IMR-90 (cell line): ENCODE measurements at regions not wholly inside any gene's neighbourhood (a gene's known extent, or its start where the extent isn't known, plus 50 kb on each side); places are given as distances from the start of the nearest gene placed in this dataset.

ENCODE experiments used
- ATAC-seq: fragments of 200-7000 bp; cut with Tn5 transposase; 2 replicates; pipeline ENCODE4 v1.9.1; 2020; ENCODE audit warnings: low read depth, mild to moderate bottlenecking, moderate library complexity
- BruUV-seq: library from RNA; stranded (reverse); fragments of 400-500 nt; replicated peaks from 2 replicates; lab custom pipeline; 2021; lab: Mats Ljungman, UMichigan
- CTCF ChIA-PET: fragments of 300-600 bp; formaldehyde crosslinking; extraction: SDS; loops from one replicate; lab custom pipeline; 2021; ENCODE audit warnings: antibody characterized with exemption; lab: Yijun Ruan, JAX
- POLR2A ChIA-PET: fragments of 300-600 bp; sonication (Branson Sonifier 250); formaldehyde crosslinking; loops from one replicate; lab custom pipeline; 2022; ENCODE audit warnings: antibody characterized with exemption; ENCODE audit not compliant: unreplicated experiment; lab: Charles Lee
- DNase-seq: peaks from one replicate; pipeline ENCODE4 v3.0.0; 2013
- H2AFZ ChIP-seq: replicated peaks from 2 replicates; pipeline ENCODE3; 2013; ENCODE audit warnings: low read length, mild to moderate bottlenecking; ENCODE audit not compliant: poor library complexity
- H2AK5ac ChIP-seq: 2 replicates; pipeline ENCODE4 v1.6.1; 2013; ENCODE audit warnings: low read depth, low read length, inconsistent platforms
- H2AK9ac ChIP-seq: replicated peaks from 2 replicates; pipeline ENCODE3; 2013; ENCODE audit warnings: mild to moderate bottlenecking, low read depth, low read length, moderate library complexity; ENCODE audit not compliant: poor library complexity
- H2BK120ac ChIP-seq: 2 replicates; pipeline ENCODE4 v1.6.1; 2013; ENCODE audit warnings: low read depth, low read length, inconsistent platforms
- H2BK15ac ChIP-seq: 3 replicates; pipeline ENCODE4 v1.6.1; 2013; ENCODE audit warnings: low read depth, low read length, inconsistent platforms
- H2BK20ac ChIP-seq: 2 replicates; pipeline ENCODE4 v1.6.1; 2013; ENCODE audit warnings: low read depth, mild to moderate bottlenecking, inconsistent platforms, low read length, moderate library complexity
- H2BK5ac ChIP-seq: 2 replicates; pipeline ENCODE4 v1.6.1; 2013; ENCODE audit warnings: mild to moderate bottlenecking, low read depth, low read length, inconsistent platforms; ENCODE audit not compliant: poor library complexity, severe bottlenecking
- H3K14ac ChIP-seq: replicated peaks from 2 replicates; pipeline ENCODE4 v1.6.1; 2013; ENCODE audit warnings: low read depth, low read length, inconsistent platforms
- H3K18ac ChIP-seq: 2 replicates; pipeline ENCODE4 v1.6.1; 2013; ENCODE audit warnings: low read depth, low read length, control low read depth
- H3K23ac ChIP-seq: 2 replicates; pipeline ENCODE4 v1.6.1; 2013; ENCODE audit warnings: low read depth, low read length, inconsistent platforms
- H3K27ac ChIP-seq: 2 replicates; pipeline ENCODE4 v1.5.1; 2013; ENCODE audit warnings: mild to moderate bottlenecking, control low read depth, low read length; ENCODE audit not compliant: insufficient read depth
- H3K27me3 ChIP-seq: 2 replicates; pipeline ENCODE4 v1.6.1; 2013; ENCODE audit warnings: low read length; ENCODE audit not compliant: control insufficient read depth, insufficient read depth
- H3K36me3 ChIP-seq: 2 replicates; pipeline ENCODE4 v1.6.1; 2013; ENCODE audit warnings: low read length, mixed read lengths; ENCODE audit not compliant: control insufficient read depth, insufficient read depth
- H3K4ac ChIP-seq: 2 replicates; pipeline ENCODE4 v1.6.1; 2013; ENCODE audit warnings: low read depth, low read length, inconsistent platforms
- H3K4me1 ChIP-seq: 2 replicates; pipeline ENCODE4 v1.6.1; 2013; ENCODE audit warnings: low read length, mixed read lengths; ENCODE audit not compliant: control insufficient read depth, insufficient read depth
- H3K4me2 ChIP-seq: 2 replicates; pipeline ENCODE4 v1.6.1; 2013; ENCODE audit warnings: low read depth, mild to moderate bottlenecking, control low read depth, low read length, moderate library complexity
- H3K4me3 ChIP-seq: 2 replicates; pipeline ENCODE4 v1.5.1; 2013; ENCODE audit warnings: low read depth, mild to moderate bottlenecking, control low read depth, low read length, moderate library complexity; ENCODE audit not compliant: insufficient read depth
- H3K56ac ChIP-seq: 2 replicates; pipeline ENCODE4 v1.6.1; 2013; ENCODE audit warnings: low read length, inconsistent platforms; ENCODE audit not compliant: insufficient read depth; ENCODE audit errors: extremely low read depth
- H3K79me1 ChIP-seq, 2 experiments: 2 replicates each; pipeline ENCODE4 v1.6.1; 2013; ENCODE audit warnings: low read length in 2 of 2, inconsistent platforms in 1 of 2, low read depth in 1 of 2
- H3K9ac ChIP-seq: 2 replicates; pipeline ENCODE4 v1.6.1; 2013; ENCODE audit warnings: low read depth, low read length, control low read depth
- H3K9me1 ChIP-seq: 2 replicates; pipeline ENCODE4 v1.6.1; 2013; ENCODE audit warnings: low read length, inconsistent platforms; ENCODE audit not compliant: insufficient read depth
- H3K9me3 ChIP-seq: 2 replicates; pipeline ENCODE4 v1.6.1; 2013; ENCODE audit warnings: low read length; ENCODE audit not compliant: control insufficient read depth, insufficient read depth
- H4K20me1 ChIP-seq: 2 replicates; pipeline ENCODE4 v1.6.1; 2013; ENCODE audit warnings: low read length, inconsistent platforms; ENCODE audit not compliant: insufficient read depth
- H4K5ac ChIP-seq: 2 replicates; pipeline ENCODE4 v1.6.1; 2013; ENCODE audit warnings: mild to moderate bottlenecking, low read depth, low read length, control low read depth
- H4K8ac ChIP-seq, 2 experiments: 2 replicates each; pipeline ENCODE4 v1.6.1; 2013; ENCODE audit warnings: low read depth in 2 of 2, low read length in 2 of 2, control low read depth in 1 of 2, inconsistent platforms in 1 of 2
- H4K91ac ChIP-seq: 2 replicates; pipeline ENCODE4 v1.6.1; 2013; ENCODE audit warnings: low read depth, low read length, inconsistent platforms; ENCODE audit not compliant: insufficient read depth
- CEBPB ChIP-seq: IDR thresholded peaks from 2 replicates; pipeline ENCODE4 v1.6.1; 2012; ENCODE audit warnings: low read depth, low read length, improper control_type of control experiment
- CTCF ChIP-seq: conservative IDR thresholded peaks from 2 replicates; pipeline ENCODE4 v1.5.1; 2012; ENCODE audit warnings: mild to moderate bottlenecking, low read depth, low read length, improper control_type of control experiment
- FOS ChIP-seq: fragments of 150-350 bp; IDR thresholded peaks from 2 replicates; pipeline ENCODE4 v1.6.1; 2016; ENCODE audit warnings: low read depth, low read length
- MAFK ChIP-seq: IDR thresholded peaks from 2 replicates; pipeline ENCODE4 v1.6.1; 2012; ENCODE audit warnings: low read depth, low read length, improper control_type of control experiment
- MAZ ChIP-seq: IDR thresholded peaks from 2 replicates; pipeline ENCODE4 v1.6.1; 2012; ENCODE audit warnings: low read depth, mild to moderate bottlenecking, low read length, improper control_type of control experiment, moderate library complexity, borderline replicate concordance
- MXI1 ChIP-seq: IDR thresholded peaks from 2 replicates; pipeline ENCODE4 v1.6.1; 2012; ENCODE audit warnings: low read depth, mild to moderate bottlenecking, low read length, moderate library complexity, borderline replicate concordance
- RAD21 ChIP-seq: IDR thresholded peaks from 2 replicates; pipeline ENCODE4 v1.6.1; 2012; ENCODE audit warnings: low read length, improper control_type of control experiment
- SMC3 ChIP-seq: fragments of 150-350 bp; IDR thresholded peaks from 2 replicates; pipeline ENCODE4 v1.6.1; 2016; ENCODE audit warnings: low read depth, mild to moderate bottlenecking, antibody characterized with exemption, low read length, moderate library complexity
- WGBS, 2 experiments: methylation state at CpG; one replicate each; pipeline versions ENCODE4 v1.1.5 to v1.1.7; 2013; ENCODE audit warnings: missing lambda C conversion rate in 2 of 2; ENCODE audit not compliant: insufficient read length in 1 of 2; ENCODE audit errors: extremely low coverage in 2 of 2; 5-methylcytosine and 5-hydroxymethylcytosine counted together
- dilution Hi-C: fragments of 300-500 bp; cut with HindIII; formaldehyde crosslinking; loops from one replicate; pipeline ENCODE4 v1.14.3; 2018; ENCODE audit warnings: low sequenced_read_pairs; ENCODE audit not compliant: unreplicated experiment
- in situ Hi-C: fragments of 300-500 bp; cut with MboI; formaldehyde crosslinking; loops from 3 replicates; pipeline ENCODE4 v1.14.3; 2019; ENCODE audit warnings: low sequenced_read_pairs, inconsistent platforms, mixed read lengths
- intact Hi-C: fragments of 100-400 bp; cut with micrococcal nuclease; formaldehyde crosslinking; loops from 2 replicates; pipeline ENCODE4 v1.10.0; 2022

- no peak overlapping the region for H2AK9ac ChIP-seq
- no peak overlapping the region for H4K8ac ChIP-seq
- peaks cover 2% of the 10 kb centered on the region; the same call in 1 of the 2 replicates for H3K27me3 ChIP-seq
- BruUV-seq, result no TSS peak
- peaks cover 2% of the 10 kb centered on the region; the same call in 1 of the 2 replicates for H3K9me1 ChIP-seq
- H4K20me1 ChIP-seq, result no peaks in the 10 kb centered on the region; the same call in 1 of the 2 replicates
- no peaks in the 10 kb centered on the region for H3K36me3 ChIP-seq
- ATAC-seq (no peak), DNase-seq (no peak)
- H3K79me1 ChIP-seq, result no peaks in the 10 kb centered on the region
- no peak overlapping the region for H3K4me2 ChIP-seq
- ChIA-PET POLR2A (no interaction called here), CTCF (interaction anchor here (0.6 kb wide), 1 partner anchor 12 kb away, joined by 4 read pairs; no protein-coding TSS in a partner anchor)
- no peak overlapping the region for H3K14ac ChIP-seq
- no peak for TF ChIP-seq CEBPB
- no peak for TF ChIP-seq CTCF
- no peak for TF ChIP-seq SMC3
- no peak for TF ChIP-seq MAZ
- TF ChIP-seq FOS, result no peak
- no peak for TF ChIP-seq RAD21
- TF ChIP-seq MAFK, result no peak
- no peak for TF ChIP-seq MXI1
- no peak overlapping the region for H2AFZ ChIP-seq
- H2BK20ac ChIP-seq, result no peak overlapping the region
- H3K23ac ChIP-seq, result no peak overlapping the region
- in situ Hi-C loops, result no loop called here
- intact Hi-C loops, result no loop called here
- WGBS, 2 experiments, result 77% methylated on average over 17 of the region's 32 CpGs; no CpG with 5 or more reads in 1 of the 2 experiments
- H4K5ac ChIP-seq, result no peak overlapping the region
- dilution Hi-C loops, result no loop called here
- H3K4me1 ChIP-seq, result no peaks in the 10 kb centered on the region
- no peak overlapping the region for H3K4me3 ChIP-seq
- H2BK15ac ChIP-seq, result no peak overlapping the region
- no peak overlapping the region for H3K27ac ChIP-seq
- H2BK120ac ChIP-seq, result no peak overlapping the region
- no peak overlapping the region for H3K18ac ChIP-seq
- no peak overlapping the region for H2BK5ac ChIP-seq
- no peak overlapping the region for H3K9ac ChIP-seq
- no peak overlapping the region for H2AK5ac ChIP-seq
- no peak overlapping the region for H3K4ac ChIP-seq
- H3K56ac ChIP-seq, result no peak overlapping the region
- no peaks in the 10 kb centered on the region for H3K9me3 ChIP-seq
- H4K91ac ChIP-seq, result no peak overlapping the region
Observed at GRCh38 chr11:70716986-70717775, 318.9 kb downstream of the CTTN start.
